ENCODE measurements at regions not wholly inside any gene's neighbourhood (a gene's known extent, or its start where the extent isn't known, plus 50 kb on each side); places are given as distances from the start of the nearest gene placed in this dataset.
A peak's percentile ranks its signal among the peaks of the same experiment; 100 is the strongest.
"Not testable (repeated sequence)": the region's sequence is repeated elsewhere in the genome, so short reads cannot be mapped to it uniquely, and the experiment has no call there.

GRCh38 chr2:160568856-160569255, 75.2 kb upstream of the RBMS1 start:
- intact Hi-C loops (cut with DNase I), result no loop called here
- no peak overlapping the region for H3K4me3 ChIP-seq
- H3K4me1 ChIP-seq, result no peaks in the 10 kb centered on the region
- no peak for TF ChIP-seq CTCF (IDR thresholded peaks at IDR 0.05)
- no peak for DNase-seq (ENCODE audit: low spot score in 2 of 2)
- no peaks in the 10 kb centered on the region for H3K36me3 ChIP-seq
- H3K27ac ChIP-seq, result no peak overlapping the region
- H3K9me3 ChIP-seq, result peaks cover 0 to 6% of the 10 kb centered on the region in 2 donors
- no peaks in the 10 kb centered on the region for H3K27me3 ChIP-seq

GRCh38 chr2:160570376-160570775, 76.8 kb upstream of the RBMS1 start:
- Histone ChIP-seq H3K4me1 (no peaks in the 10 kb centered on the region), H3K4me3 (no peak overlapping the region), H3K9me3 (peaks cover 0 to 6% of the 10 kb centered on the region in 2 donors), H3K36me3 (no peaks in the 10 kb centered on the region), H3K27ac (no peak overlapping the region), H3K27me3 (no peaks in the 10 kb centered on the region)
- TF ChIP-seq CTCF (IDR thresholded peaks at IDR 0.05), result no peak
- DNase-seq (ENCODE audit: low spot score in 2 of 2), result no peak
- intact Hi-C loops (cut with DNase I), result no loop called here

- no peaks in the 10 kb centered on the region for H3K36me3 ChIP-seq
- DNase-seq (ENCODE audit: low spot score in 2 of 2), result no peak
- intact Hi-C loops (cut with DNase I), result no loop called here
- H3K4me1 ChIP-seq, result peaks cover 6 to 13% of the 10 kb centered on the region in 2 donors
- no peak overlapping the region for H3K27ac ChIP-seq
- H3K4me3 ChIP-seq, result no peak overlapping the region
- H3K27me3 ChIP-seq, result no peaks in the 10 kb centered on the region
- peaks cover 0 to 6% of the 10 kb centered on the region in 2 donors for H3K9me3 ChIP-seq
- no peak for TF ChIP-seq CTCF (IDR thresholded peaks at IDR 0.05)
These were observed 81.0 kb upstream of the RBMS1 start for GRCh38 chr2:160574468-160575140.

- H3K36me3 ChIP-seq, result no peaks in the 10 kb centered on the region
- peaks cover 6 to 13% of the 10 kb centered on the region in 2 donors for H3K4me1 ChIP-seq
- H3K27ac ChIP-seq, result peak overlapping the region; percentile 6 to 17
- peaks cover 0 to 6% of the 10 kb centered on the region in 2 donors for H3K9me3 ChIP-seq
- TF ChIP-seq CTCF (IDR thresholded peaks at IDR 0.05), result no peak
- H3K27me3 ChIP-seq, result no peaks in the 10 kb centered on the region
- no peak for DNase-seq (ENCODE audit: low spot score in 2 of 2)
- no peak overlapping the region for H3K4me3 ChIP-seq
- intact Hi-C loops (cut with DNase I), result no loop called here
These were observed 81.8 kb upstream of the RBMS1 start for GRCh38 chr2:160575368-160575767.

GRCh38 chr2:160576054-160576499, 82.5 kb upstream of the RBMS1 start:
- no peaks in the 10 kb centered on the region for H3K27me3 ChIP-seq
- no peak overlapping the region for H3K4me3 ChIP-seq
- H3K36me3 ChIP-seq, result no peaks in the 10 kb centered on the region
- H3K4me1 ChIP-seq, result peaks cover 6 to 13% of the 10 kb centered on the region in 2 donors
- no peak for DNase-seq (ENCODE audit: low spot score in 2 of 2)
- TF ChIP-seq CTCF (IDR thresholded peaks at IDR 0.05), result no peak
- H3K9me3 ChIP-seq, result peaks cover 0 to 6% of the 10 kb centered on the region in 2 donors
- intact Hi-C loops (cut with DNase I), result no loop called here
- peak overlapping the region; percentile 17 to 60 for H3K27ac ChIP-seq

GRCh38 chr2:160577081-160577480, 83.5 kb upstream of the RBMS1 start:
- intact Hi-C loops (cut with DNase I); H3K36me3 ChIP-seq; H3K27ac ChIP-seq; H3K4me3 ChIP-seq; DNase-seq (ENCODE audit: low spot score in 2 of 2); H3K27me3 ChIP-seq; H3K9me3 ChIP-seq: not testable (repeated sequence)
- H3K4me1 ChIP-seq, result peaks cover 9 to 13% of the 10 kb centered on the region in 2 donors

All from ascending aorta (tissue), 2 donors.